ENCODE measurements at regions not wholly inside any gene's neighbourhood (a gene's known extent, or its start where the extent isn't known, plus 50 kb on each side); places are given as distances from the start of the nearest gene placed in this dataset.

DNA sequence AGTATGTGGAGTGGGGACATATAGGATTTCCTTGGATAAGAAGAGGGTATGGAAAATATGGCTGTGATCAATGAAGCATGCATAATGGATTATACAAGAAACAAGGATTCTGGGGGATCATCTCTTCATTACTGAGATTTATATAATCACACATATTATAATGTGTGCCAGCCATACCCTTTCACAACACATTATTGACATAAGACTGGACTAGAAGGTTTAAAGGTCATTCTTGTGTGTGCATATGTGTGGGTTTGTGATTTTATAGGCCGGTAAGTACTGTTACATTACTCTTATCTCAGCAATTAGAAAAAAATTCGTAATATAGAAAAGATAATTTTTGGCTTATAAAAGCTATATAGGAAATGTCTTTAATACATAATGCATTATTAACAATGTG is 62.2 kb upstream of the DCC start:
- no peaks in the 10 kb centered on the region for H3K9me3 Mint-ChIP-seq
- Histone ChIP-seq H3K36me3 (ENCODE audit: control insufficient read depth, insufficient read depth, low read length) (no peaks in the 10 kb centered on the region), H3K4me3 (ENCODE audit: low read length) (no peak overlapping the region), H3K27me3 (ENCODE audit: control insufficient read depth, insufficient read depth, low read length, poor library complexity, severe bottlenecking) (no peaks in the 10 kb centered on the region), H3K4me1 (ENCODE audit: control insufficient read depth, insufficient read depth, low read length) (no peaks in the 10 kb centered on the region), H3K9me3 (ENCODE audit: control insufficient read depth, low read length) (no peaks in the 10 kb centered on the region), H3K27ac (ENCODE audit: low read depth, low read length) (no peak overlapping the region), H3K9ac (ENCODE audit: extremely low read depth, low read length, poor library complexity, severe bottlenecking) (no peak overlapping the region)
- no CpG with 5 or more reads among the region's 2 CpGs for WGBS, 2 experiments (ENCODE audit: insufficient coverage in 1 of 2, insufficient read length in 1 of 2)
- H3K4me1 Mint-ChIP-seq, result no peaks in the 10 kb centered on the region
- H3K27ac Mint-ChIP-seq, result no peak overlapping the region
- TF ChIP-seq CTCF (conservative IDR thresholded peaks at IDR 0.05), result no peak
- H3K36me3 Mint-ChIP-seq (ENCODE audit: low read depth), result no peaks in the 10 kb centered on the region
- H3K27me3 Mint-ChIP-seq (ENCODE audit: insufficient read depth), result no peaks in the 10 kb centered on the region
- no peak for DNase-seq
- H3K4me3 Mint-ChIP-seq, result no peak overlapping the region

GRCh38 chr18:52278191-52278590 is 61.8 kb upstream of the DCC start:
- TF ChIP-seq CTCF (conservative IDR thresholded peaks at IDR 0.05), result no peak
- H3K9ac ChIP-seq (ENCODE audit: extremely low read depth, low read length, poor library complexity, severe bottlenecking), result no peak overlapping the region
- no peak for DNase-seq
- Mint-ChIP-seq H3K9me3 (no peaks in the 10 kb centered on the region), H3K27ac (no peak overlapping the region), H3K36me3 (ENCODE audit: low read depth) (no peaks in the 10 kb centered on the region), H3K4me1 (no peaks in the 10 kb centered on the region), H3K27me3 (ENCODE audit: insufficient read depth) (no peaks in the 10 kb centered on the region), H3K4me3 (no peak overlapping the region)
- no peak overlapping the region for H3K27ac ChIP-seq (ENCODE audit: low read depth, low read length)
- H3K4me1 ChIP-seq (ENCODE audit: control insufficient read depth, insufficient read depth, low read length), result no peaks in the 10 kb centered on the region
- H3K27me3 ChIP-seq (ENCODE audit: control insufficient read depth, insufficient read depth, low read length, poor library complexity, severe bottlenecking), result no peaks in the 10 kb centered on the region
- 56% methylated on average over 2 of the region's 2 CpGs for WGBS, 2 experiments (ENCODE audit: insufficient coverage in 1 of 2, insufficient read length in 1 of 2)
- no peaks in the 10 kb centered on the region for H3K9me3 ChIP-seq (ENCODE audit: control insufficient read depth, low read length)
- no peak overlapping the region for H3K4me3 ChIP-seq (ENCODE audit: low read length)
- no peaks in the 10 kb centered on the region for H3K36me3 ChIP-seq (ENCODE audit: control insufficient read depth, insufficient read depth, low read length)

DNA sequence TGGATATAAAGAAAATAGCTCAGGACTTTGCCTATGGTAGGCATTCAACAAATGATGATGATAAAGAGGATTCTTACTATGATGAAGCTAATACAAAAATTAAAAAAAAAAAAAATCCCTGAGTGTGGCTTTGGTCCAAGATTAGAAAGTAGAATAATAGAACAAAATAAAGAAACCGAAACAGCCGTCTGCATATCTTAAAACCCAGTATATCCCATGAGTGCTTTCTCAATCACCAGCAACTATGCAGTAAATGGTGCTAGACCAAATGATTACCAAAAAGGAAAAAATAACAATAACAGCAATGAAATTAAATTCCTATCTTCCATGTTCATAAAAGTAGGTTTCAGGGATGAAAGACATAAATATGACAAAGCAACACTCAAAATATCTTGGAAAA is 59.3 kb upstream of the DCC start:
- no peaks in the 10 kb centered on the region for H3K27me3 ChIP-seq (ENCODE audit: control insufficient read depth, insufficient read depth, low read length, poor library complexity, severe bottlenecking)
- Mint-ChIP-seq H3K36me3 (ENCODE audit: low read depth) (no peaks in the 10 kb centered on the region), H3K4me3 (no peak overlapping the region), H3K27ac (no peak overlapping the region), H3K4me1 (no peaks in the 10 kb centered on the region), H3K27me3 (ENCODE audit: insufficient read depth) (no peaks in the 10 kb centered on the region), H3K9me3 (no peaks in the 10 kb centered on the region)
- TF ChIP-seq CTCF (conservative IDR thresholded peaks at IDR 0.05), result no peak
- H3K9me3 ChIP-seq (ENCODE audit: control insufficient read depth, low read length), result no peaks in the 10 kb centered on the region
- 100% methylated on average over 1 of the region's 2 CpGs; no CpG with 5 or more reads in 1 of the 2 experiments for WGBS, 2 experiments (ENCODE audit: insufficient coverage in 1 of 2, insufficient read length in 1 of 2)
- no peak overlapping the region for H3K9ac ChIP-seq (ENCODE audit: extremely low read depth, low read length, poor library complexity, severe bottlenecking)
- no peaks in the 10 kb centered on the region for H3K4me1 ChIP-seq (ENCODE audit: control insufficient read depth, insufficient read depth, low read length)
- no peak for DNase-seq
- H3K4me3 ChIP-seq (ENCODE audit: low read length), result no peak overlapping the region
- H3K36me3 ChIP-seq (ENCODE audit: control insufficient read depth, insufficient read depth, low read length), result no peaks in the 10 kb centered on the region
- H3K27ac ChIP-seq (ENCODE audit: low read depth, low read length), result no peak overlapping the region
